Ishikawa (cell line): ENCODE measurements at regions not wholly inside any gene's neighbourhood (a gene's known extent, or its start where the extent isn't known, plus 50 kb on each side); places are given as distances from the start of the nearest gene placed in this dataset.

Source experiments
- CEBPB ChIP-seq: IDR thresholded peaks from 2 replicates; pipeline ENCODE4 v1.6.1; 2012
- CREB1 ChIP-seq: IDR thresholded peaks from 2 replicates; pipeline ENCODE4 v1.6.1; 2012; ENCODE audit warnings: low read depth
- EGR1 ChIP-seq: IDR thresholded peaks from 2 replicates; pipeline ENCODE4 v1.6.1; 2012
- EP300 ChIP-seq: IDR thresholded peaks from 2 replicates; pipeline ENCODE4 v1.6.1; 2012; ENCODE audit warnings: borderline replicate concordance
- FOXM1 ChIP-seq: IDR thresholded peaks from 2 replicates; pipeline ENCODE4 v1.6.1; 2012; ENCODE audit warnings: low read depth, borderline replicate concordance
- NFIC ChIP-seq: IDR thresholded peaks from 2 replicates; pipeline ENCODE4 v1.6.1; 2012
- RAD21 ChIP-seq: IDR thresholded peaks from 2 replicates; pipeline ENCODE4 v1.6.1; 2012; ENCODE audit warnings: low read depth
- REST ChIP-seq: IDR thresholded peaks from 2 replicates; pipeline ENCODE4 v1.6.1; 2012; ENCODE audit warnings: low read depth, mild to moderate bottlenecking
- TAF1 ChIP-seq: IDR thresholded peaks from 2 replicates; pipeline ENCODE4 v1.6.1; 2012; ENCODE audit warnings: low read depth, mild to moderate bottlenecking
- TCF12 ChIP-seq: IDR thresholded peaks from 2 replicates; pipeline ENCODE4 v1.6.1; 2012; ENCODE audit warnings: low read depth
- TEAD4 ChIP-seq: IDR thresholded peaks from 2 replicates; pipeline ENCODE4 v1.6.1; 2012
- YY1 ChIP-seq: IDR thresholded peaks from 2 replicates; pipeline ENCODE4 v1.6.1; 2012; ENCODE audit warnings: low read depth
- ZBTB7A ChIP-seq: IDR thresholded peaks from 2 replicates; pipeline ENCODE4 v1.6.1; 2012; ENCODE audit warnings: low read depth
- TF ChIP-seq, protein P1 (sequence below): IDR thresholded peaks from 2 replicates; pipeline ENCODE4 v1.6.1; 2012
- TF ChIP-seq, protein P2 (sequence below): IDR thresholded peaks from 2 replicates; pipeline ENCODE4 v1.6.1; 2012

- TF ChIP-seq EGR1 (no peak), TAF1 (no peak), EP300 (no peak), REST (no peak), FOXM1 (no peak), ZBTB7A (no peak), YY1 (no peak), NFIC (no peak), TEAD4 (no peak), TCF12 (no peak), CEBPB (no peak)
- TF ChIP-seq, protein P1, sequence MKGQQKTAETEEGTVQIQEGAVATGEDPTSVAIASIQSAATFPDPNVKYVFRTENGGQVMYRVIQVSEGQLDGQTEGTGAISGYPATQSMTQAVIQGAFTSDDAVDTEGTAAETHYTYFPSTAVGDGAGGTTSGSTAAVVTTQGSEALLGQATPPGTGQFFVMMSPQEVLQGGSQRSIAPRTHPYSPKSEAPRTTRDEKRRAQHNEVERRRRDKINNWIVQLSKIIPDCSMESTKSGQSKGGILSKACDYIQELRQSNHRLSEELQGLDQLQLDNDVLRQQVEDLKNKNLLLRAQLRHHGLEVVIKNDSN = no peak
- TF ChIP-seq, protein P2, sequence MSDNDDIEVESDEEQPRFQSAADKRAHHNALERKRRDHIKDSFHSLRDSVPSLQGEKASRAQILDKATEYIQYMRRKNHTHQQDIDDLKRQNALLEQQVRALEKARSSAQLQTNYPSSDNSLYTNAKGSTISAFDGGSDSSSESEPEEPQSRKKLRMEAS = no peak
Observed at GRCh38 chr5:96569332-96569731, 92.8 kb upstream of the CAST start.

GRCh38 chr5:96569770-96570169 is 92.4 kb upstream of the CAST start:
- TF ChIP-seq, protein P2 = no peak
- TF ChIP-seq EGR1 (no peak), TCF12 (no peak)

DNA sequence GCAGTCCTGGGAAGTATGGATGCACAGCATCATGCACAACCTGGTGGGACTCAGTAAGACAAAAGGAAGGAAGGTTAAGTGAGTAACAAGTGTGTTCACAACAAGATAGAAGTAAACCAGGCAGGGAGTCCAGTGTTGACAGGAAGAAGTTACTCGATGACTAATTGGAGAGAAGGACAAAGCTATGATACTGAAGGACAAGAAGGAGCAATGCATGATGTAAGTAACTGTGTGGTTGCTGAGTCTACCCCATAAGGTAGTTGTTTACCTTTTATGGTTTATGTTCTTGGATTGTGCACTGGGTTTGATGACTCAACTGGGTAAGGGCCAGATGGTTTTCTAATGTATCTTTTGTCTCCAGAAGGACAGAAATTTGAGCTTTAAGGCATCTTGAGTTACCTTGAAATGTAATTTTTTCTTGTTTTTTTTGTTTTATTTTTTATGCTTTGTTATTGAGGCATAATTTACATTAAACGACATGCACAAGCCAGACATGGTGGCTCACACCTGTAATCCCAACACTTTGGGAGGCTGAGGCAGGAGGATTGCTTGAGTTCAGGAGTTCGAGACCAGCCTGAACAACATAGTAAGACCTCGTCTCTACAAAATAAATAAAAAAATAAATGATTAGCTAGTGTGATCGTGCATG is 89.2 kb upstream of the CAST start:
- TF ChIP-seq TAF1 = no peak
- TF ChIP-seq EGR1 = no peak
- TF ChIP-seq, protein P1 = no peak
- no peak for TF ChIP-seq CREB1
- no peak for TF ChIP-seq NFIC
- TF ChIP-seq EP300 = no peak
- no peak for TF ChIP-seq ZBTB7A
- TF ChIP-seq, protein P2 = no peak
- TF ChIP-seq TEAD4 = no peak
- TF ChIP-seq RAD21 = no peak
- no peak for TF ChIP-seq FOXM1

- TF ChIP-seq YY1 (no peak), TCF12 (no peak), RAD21 (no peak), CREB1 (no peak), EP300 (no peak)
- TF ChIP-seq, protein P1 = no peak
- TF ChIP-seq, protein P2 = no peak
Observed at GRCh38 chr5:96573513-96573894, 88.7 kb upstream of the CAST start.

DNA sequence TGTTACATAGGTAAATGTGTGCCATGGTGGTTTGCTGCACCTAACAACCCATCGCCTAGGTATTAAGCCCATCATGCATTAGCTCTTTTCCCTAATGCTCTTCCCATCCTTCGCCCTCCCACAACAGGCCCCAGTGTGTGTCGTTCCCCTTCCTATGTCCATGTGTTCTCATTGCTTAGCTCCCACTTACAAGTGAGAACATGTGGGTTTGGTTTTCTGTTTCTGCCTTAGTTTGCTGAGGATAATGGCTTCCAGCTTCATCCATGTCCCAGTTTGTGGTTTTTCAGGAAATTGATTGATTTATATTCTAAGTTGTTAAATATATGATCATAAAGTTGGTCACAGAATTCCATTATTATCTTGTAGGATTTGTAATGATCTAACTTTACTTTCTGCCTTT is 85.3 kb upstream of the CAST start:
- no peak for TF ChIP-seq ZBTB7A
- TF ChIP-seq NFIC = no peak
- TF ChIP-seq CEBPB = no peak
- TF ChIP-seq YY1 = no peak
- no peak for TF ChIP-seq FOXM1

- TF ChIP-seq ZBTB7A (no peak), EGR1 (no peak), NFIC (no peak), YY1 (no peak), CREB1 (no peak), TEAD4 (no peak), RAD21 (no peak), REST (no peak), EP300 (no peak), CEBPB (no peak), TAF1 (no peak), TCF12 (no peak), FOXM1 (no peak)
- TF ChIP-seq, protein P2 = no peak
- TF ChIP-seq, protein P1 = no peak
Observed at GRCh38 chr5:96577909-96578308, 84.3 kb upstream of the CAST start.
